ENCODE measurements at regions not wholly inside any gene's neighbourhood (a gene's known extent, or its start where the extent isn't known, plus 50 kb on each side); places are given as distances from the start of the nearest gene placed in this dataset.
A peak's percentile ranks its signal among the peaks of the same experiment; 100 is the strongest.

DNA sequence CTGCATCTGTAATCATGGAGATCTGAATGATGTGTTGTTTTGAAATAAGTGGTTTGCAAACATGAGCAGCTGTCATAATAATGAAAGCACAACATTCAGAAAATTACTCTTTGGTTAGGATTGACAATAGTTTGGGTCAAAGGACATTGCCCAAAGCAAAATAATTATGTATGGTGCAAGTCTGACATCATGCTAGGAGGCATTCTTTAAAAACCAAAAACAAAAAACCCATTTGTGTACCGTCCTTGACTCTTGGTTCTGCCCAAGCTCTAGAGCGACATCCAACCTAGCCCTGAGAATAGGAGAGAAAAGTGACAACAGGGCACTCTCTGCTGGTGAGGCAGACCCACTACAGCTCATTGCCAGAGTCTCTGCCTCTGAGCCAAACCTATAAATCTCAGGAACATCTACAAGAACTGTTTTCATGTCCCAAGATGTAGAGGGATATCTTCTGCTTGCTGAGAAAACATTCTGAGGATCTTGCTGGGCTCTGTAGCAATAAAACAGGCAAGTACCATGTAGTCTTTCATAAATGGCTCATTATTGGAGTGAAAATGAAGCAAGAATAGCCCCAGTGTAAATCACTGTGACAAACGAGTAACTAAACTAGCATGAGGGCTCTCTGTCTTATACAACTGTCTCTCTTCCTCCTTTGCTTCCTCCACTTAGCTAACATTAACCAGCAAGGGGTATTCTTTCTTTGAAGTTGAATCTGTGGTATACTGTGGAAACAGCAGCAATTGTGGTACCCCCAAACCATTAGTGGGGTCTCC is 266.8 kb upstream of the CXCR4 start:
- TF ChIP-seq ZZZ3 (IDR thresholded peaks at IDR 0.05), result no peak
- no peak for TF ChIP-seq NFATC3 (IDR thresholded peaks at IDR 0.05)
- no peak for TF ChIP-seq ZNF121 (CRISPR knock-in tag; conservative IDR thresholded peaks at IDR 0.05)
- no peak for TF ChIP-seq CEBPB (tag; IDR thresholded peaks at IDR 0.05)
- TF ChIP-seq, protein P1, sequence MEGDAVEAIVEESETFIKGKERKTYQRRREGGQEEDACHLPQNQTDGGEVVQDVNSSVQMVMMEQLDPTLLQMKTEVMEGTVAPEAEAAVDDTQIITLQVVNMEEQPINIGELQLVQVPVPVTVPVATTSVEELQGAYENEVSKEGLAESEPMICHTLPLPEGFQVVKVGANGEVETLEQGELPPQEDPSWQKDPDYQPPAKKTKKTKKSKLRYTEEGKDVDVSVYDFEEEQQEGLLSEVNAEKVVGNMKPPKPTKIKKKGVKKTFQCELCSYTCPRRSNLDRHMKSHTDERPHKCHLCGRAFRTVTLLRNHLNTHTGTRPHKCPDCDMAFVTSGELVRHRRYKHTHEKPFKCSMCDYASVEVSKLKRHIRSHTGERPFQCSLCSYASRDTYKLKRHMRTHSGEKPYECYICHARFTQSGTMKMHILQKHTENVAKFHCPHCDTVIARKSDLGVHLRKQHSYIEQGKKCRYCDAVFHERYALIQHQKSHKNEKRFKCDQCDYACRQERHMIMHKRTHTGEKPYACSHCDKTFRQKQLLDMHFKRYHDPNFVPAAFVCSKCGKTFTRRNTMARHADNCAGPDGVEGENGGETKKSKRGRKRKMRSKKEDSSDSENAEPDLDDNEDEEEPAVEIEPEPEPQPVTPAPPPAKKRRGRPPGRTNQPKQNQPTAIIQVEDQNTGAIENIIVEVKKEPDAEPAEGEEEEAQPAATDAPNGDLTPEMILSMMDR (IDR thresholded peaks at IDR 0.05 in 2 of 3, conservative IDR thresholded peaks at IDR 0.05 in 1 of 3; ENCODE audit: insufficient read depth in 2 of 3, low read depth in 1 of 3, low read length in 3 of 3), result peak; percentile 57 to 62 (median 61); a peak in 5 of 6 replicates
- TF ChIP-seq, protein P2, sequence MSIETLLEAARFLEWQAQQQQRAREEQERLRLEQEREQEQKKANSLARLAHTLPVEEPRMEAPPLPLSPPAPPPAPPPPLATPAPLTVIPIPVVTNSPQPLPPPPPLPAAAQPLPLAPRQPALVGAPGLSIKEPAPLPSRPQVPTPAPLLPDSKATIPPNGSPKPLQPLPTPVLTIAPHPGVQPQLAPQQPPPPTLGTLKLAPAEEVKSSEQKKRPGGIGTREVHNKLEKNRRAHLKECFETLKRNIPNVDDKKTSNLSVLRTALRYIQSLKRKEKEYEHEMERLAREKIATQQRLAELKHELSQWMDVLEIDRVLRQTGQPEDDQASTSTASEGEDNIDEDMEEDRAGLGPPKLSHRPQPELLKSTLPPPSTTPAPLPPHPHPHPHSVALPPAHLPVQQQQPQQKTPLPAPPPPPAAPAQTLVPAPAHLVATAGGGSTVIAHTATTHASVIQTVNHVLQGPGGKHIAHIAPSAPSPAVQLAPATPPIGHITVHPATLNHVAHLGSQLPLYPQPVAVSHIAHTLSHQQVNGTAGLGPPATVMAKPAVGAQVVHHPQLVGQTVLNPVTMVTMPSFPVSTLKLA (conservative IDR thresholded peaks at IDR 0.05), result no peak
- TF ChIP-seq EGR1 (conservative IDR thresholded peaks at IDR 0.05), result no peak
- no peak for TF ChIP-seq ZNF263 (CRISPR knock-in tag; IDR thresholded peaks at IDR 0.05; ENCODE audit: borderline replicate concordance)
- TF ChIP-seq STAG1 (CRISPR knock-in tag; IDR thresholded peaks at IDR 0.05; ENCODE audit: borderline replicate concordance), result no peak
